Large intestine (tissue), 3 donors: ENCODE measurements at regions not wholly inside any gene's neighbourhood (a gene's known extent, or its start where the extent isn't known, plus 50 kb on each side); places are given as distances from the start of the nearest gene placed in this dataset.
"Not testable (repeated sequence)": the region's sequence is repeated elsewhere in the genome, so short reads cannot be mapped to it uniquely, and the experiment has no call there.

Experiments used
- DNase-seq, 2 donors: peaks; one replicate each; pipeline versions ENCODE4 v3.0.0 to v3.0.0-alpha.2; 2013
- H3K27ac ChIP-seq: one replicate; pipeline ENCODE4 v1.5.1; 2013; ENCODE audit warnings: low read length
- H3K27me3 ChIP-seq: 2 replicates; pipeline ENCODE4 v1.6.1; 2013; ENCODE audit warnings: low read length; ENCODE audit not compliant: control insufficient read depth, insufficient read depth
- H3K36me3 ChIP-seq: 2 replicates; pipeline ENCODE4 v1.6.1; 2013; ENCODE audit warnings: low read length; ENCODE audit not compliant: control insufficient read depth, insufficient read depth
- H3K4me1 ChIP-seq: one replicate; pipeline ENCODE4 v1.6.1; 2013; ENCODE audit warnings: low read length; ENCODE audit not compliant: control insufficient read depth, insufficient read depth
- H3K4me3 ChIP-seq: one replicate; pipeline ENCODE4 v1.5.1; 2013; ENCODE audit warnings: low read length
- H3K9me3 ChIP-seq: one replicate; pipeline ENCODE4 v1.6.1; 2013; ENCODE audit warnings: mild to moderate bottlenecking, low read depth, low read length, moderate library complexity; ENCODE audit not compliant: control insufficient read depth
- WGBS: methylation state at CpG from one replicate; pipeline ENCODE4 v1.1.5; 2013; ENCODE audit warnings: low lambda C conversion rate; ENCODE audit not compliant: insufficient coverage; 5-methylcytosine and 5-hydroxymethylcytosine counted together

GRCh38 chr9:71472400-71472799, 295.9 kb downstream of the CEMIP2 start:
- Histone ChIP-seq H3K36me3 (no peaks in the 10 kb centered on the region), H3K4me3 (no peak overlapping the region), H3K4me1 (no peaks in the 10 kb centered on the region), H3K9me3 (no peaks in the 10 kb centered on the region), H3K27ac (no peak overlapping the region), H3K27me3 (no peaks in the 10 kb centered on the region)
- 80% methylated on average over 1 of the region's 3 CpGs for WGBS
- DNase-seq: no peak

DNA sequence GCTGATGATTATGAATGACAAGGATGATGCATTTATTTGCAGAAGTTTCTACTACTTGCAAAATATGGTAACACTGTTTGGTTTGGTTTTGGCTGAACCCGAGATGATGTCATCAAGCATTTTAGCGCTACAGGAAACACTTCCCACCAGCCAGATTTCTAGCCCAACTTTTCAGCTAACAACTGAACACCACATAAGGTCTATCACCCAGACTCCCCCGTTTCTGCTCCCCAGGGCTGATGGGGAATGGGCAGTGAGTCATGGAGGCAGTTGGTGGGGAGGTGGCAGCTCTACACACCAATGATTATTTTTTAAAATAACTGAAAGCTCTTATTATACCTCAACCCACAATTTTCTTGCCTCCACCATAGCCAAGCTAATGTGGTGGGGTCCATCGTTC, 302.9 kb downstream of the CEMIP2 start:
- no peaks in the 10 kb centered on the region for H3K36me3 ChIP-seq
- no peaks in the 10 kb centered on the region for H3K27me3 ChIP-seq
- 100% methylated on average over 1 of the region's 4 CpGs for WGBS

GRCh38 chr9:71459082-71459481, 309.2 kb downstream of the CEMIP2 start:
- no peak overlapping the region for H3K4me3 ChIP-seq
- DNase-seq: no peak
- no peak overlapping the region for H3K27ac ChIP-seq
- no peaks in the 10 kb centered on the region for H3K27me3 ChIP-seq
- H3K9me3 ChIP-seq: no peaks in the 10 kb centered on the region
- no peaks in the 10 kb centered on the region for H3K4me1 ChIP-seq
- no peaks in the 10 kb centered on the region for H3K36me3 ChIP-seq

More for the DNA sequence above, 302.9 kb downstream of the CEMIP2 start:
- Histone ChIP-seq H3K4me1 (no peaks in the 10 kb centered on the region), H3K9me3 (no peaks in the 10 kb centered on the region), H3K27ac (no peak overlapping the region), H3K4me3 (no peak overlapping the region)
- no peak for DNase-seq

DNA sequence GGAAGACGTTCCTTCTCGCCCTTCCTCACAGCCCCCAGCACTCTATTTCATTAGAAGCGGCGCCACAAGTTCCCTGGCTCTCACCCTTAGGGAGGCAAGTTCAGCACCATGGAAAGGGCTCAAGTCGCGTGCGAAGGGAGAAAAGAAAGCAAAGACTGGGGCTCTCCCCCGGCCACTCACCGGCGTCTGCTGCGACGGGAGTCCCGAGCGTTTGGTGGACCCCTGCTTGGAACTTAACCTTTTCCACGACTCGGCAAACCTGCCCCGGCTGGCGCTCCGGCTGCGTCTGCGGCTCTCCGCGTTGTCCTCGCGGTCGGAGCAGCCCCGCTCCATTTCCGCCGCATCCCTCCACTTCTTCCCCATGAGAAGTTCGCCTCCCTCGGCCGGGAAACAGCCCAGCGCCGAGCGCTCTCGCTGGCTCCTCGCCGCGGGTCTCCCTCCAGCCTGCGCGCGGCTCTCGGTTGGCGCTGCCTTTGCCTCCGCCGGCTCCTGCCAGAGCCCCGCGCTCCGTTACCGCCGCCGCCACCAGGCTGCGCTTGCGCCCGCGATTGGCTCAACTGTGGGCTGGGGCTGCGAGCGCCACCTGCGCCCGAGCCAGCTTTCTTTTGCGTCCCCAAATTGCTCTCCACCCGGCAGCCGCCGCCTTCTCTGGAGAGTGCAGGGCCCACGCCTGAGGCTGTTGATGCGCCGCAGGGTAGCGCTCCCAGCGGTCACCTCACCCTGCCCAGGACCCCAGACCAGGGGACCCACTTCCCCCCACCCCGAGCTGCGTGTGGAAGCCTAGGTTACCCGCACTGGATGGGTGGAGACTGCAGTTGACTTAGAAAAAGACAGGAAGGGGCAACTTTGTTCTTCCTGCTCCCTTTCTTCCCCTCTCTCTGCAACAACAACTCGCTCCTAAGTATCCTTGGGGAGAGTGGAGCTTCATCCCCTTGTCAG, 321.6 kb downstream of the CEMIP2 start:
- Histone ChIP-seq H3K4me1 (no peaks in the 10 kb centered on the region), H3K27me3 (peaks cover 2% of the 10 kb centered on the region), H3K4me3 (peak overlapping the region; percentile 52), H3K36me3 (no peaks in the 10 kb centered on the region), H3K9me3 (no peaks in the 10 kb centered on the region), H3K27ac (no peak overlapping the region)
- no CpG with 5 or more reads among the region's 73 CpGs for WGBS
- DNase-seq: peak; percentile 37 to 70

DNA sequence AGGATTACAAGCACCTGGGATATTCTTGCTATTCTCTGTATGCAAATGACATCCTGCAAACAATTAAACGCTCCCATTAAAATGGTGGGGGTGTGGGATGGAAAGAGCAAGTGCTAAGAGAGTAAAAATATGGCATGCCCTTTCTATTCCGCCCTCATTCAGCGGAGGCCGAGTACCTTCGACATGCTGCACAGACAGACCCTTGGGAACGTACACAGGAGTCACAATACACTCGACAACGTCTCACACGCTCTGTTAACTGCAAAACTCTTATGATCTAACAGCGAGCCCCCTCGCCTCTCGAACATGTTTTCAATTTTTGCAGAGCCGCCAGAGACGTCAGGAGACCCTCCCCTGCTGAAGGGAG, 322.2 kb downstream of the CEMIP2 start:
- Histone ChIP-seq H3K36me3 (no peaks in the 10 kb centered on the region), H3K27ac (no peak overlapping the region), H3K9me3 (no peaks in the 10 kb centered on the region), H3K4me1 (no peaks in the 10 kb centered on the region), H3K27me3 (peaks cover 2% of the 10 kb centered on the region), H3K4me3 (peak overlapping the region; percentile 52)
- DNase-seq: no peak
- WGBS: no CpG with 5 or more reads among the region's 14 CpGs

DNA sequence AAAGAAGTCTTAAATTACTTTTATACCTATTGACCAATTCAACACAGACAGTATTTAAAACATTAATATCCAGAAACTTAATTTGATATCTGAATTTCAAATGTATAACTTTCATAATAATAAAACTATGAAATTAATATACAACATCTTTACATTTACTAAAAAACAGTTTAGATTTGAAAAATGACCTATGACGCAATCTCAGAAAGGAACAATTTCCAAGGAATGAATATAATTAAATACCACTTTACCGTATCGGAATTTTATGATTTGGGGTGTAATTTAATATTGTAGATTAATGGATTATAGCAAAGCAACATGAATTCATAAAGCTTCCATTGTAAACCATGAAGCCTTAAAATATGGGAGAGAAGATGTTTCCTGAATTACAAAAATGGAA, 321.5 kb upstream of the TRPM3 start:
- Histone ChIP-seq H3K4me1 (no peaks in the 10 kb centered on the region), H3K27me3 (peaks cover 2% of the 10 kb centered on the region)
- DNase-seq: no peak

GRCh38 chr9:71441266-71441665, 319.8 kb upstream of the TRPM3 start:
- no CpG with 5 or more reads among the region's 5 CpGs for WGBS
- Histone ChIP-seq H3K4me3 (no peak overlapping the region), H3K9me3 (no peaks in the 10 kb centered on the region), H3K27me3 (no peaks in the 10 kb centered on the region), H3K27ac (no peak overlapping the region), H3K36me3 (no peaks in the 10 kb centered on the region), H3K4me1 (no peaks in the 10 kb centered on the region)
- peak in 1 of 2 donors; percentile 4 for DNase-seq

More for the DNA sequence above, 321.5 kb upstream of the TRPM3 start:
- WGBS: 100% methylated on average over 3 of the region's 3 CpGs
- H3K9me3 ChIP-seq: no peaks in the 10 kb centered on the region
- H3K36me3 ChIP-seq: no peaks in the 10 kb centered on the region
- H3K4me3 ChIP-seq: no peak overlapping the region
- no peak overlapping the region for H3K27ac ChIP-seq

DNA sequence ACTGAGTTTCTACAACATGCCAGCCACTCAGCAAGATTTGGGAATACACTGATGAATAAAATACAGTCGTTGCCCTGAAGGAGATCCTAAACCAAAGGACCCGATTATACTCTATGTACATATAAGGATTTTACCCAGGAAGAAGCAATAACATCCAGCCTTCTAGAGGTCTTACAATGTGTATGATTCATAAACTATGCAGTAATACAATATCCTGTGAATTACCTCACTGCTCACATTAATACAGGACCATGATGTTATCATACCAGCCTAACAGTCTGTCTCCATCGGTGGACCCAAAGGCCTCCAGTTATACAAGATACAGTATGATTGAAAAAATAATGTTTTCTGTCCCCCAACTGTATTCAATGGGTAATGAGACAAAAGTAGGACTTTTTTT, 310.5 kb upstream of the TRPM3 start:
- Histone ChIP-seq H3K4me3 (no peak overlapping the region), H3K36me3 (no peaks in the 10 kb centered on the region), H3K9me3 (no peaks in the 10 kb centered on the region), H3K27ac (no peak overlapping the region), H3K4me1 (no peaks in the 10 kb centered on the region), H3K27me3 (no peaks in the 10 kb centered on the region)
- no CpG with 5 or more reads among the region's 3 CpGs for WGBS
- DNase-seq: no peak

DNA sequence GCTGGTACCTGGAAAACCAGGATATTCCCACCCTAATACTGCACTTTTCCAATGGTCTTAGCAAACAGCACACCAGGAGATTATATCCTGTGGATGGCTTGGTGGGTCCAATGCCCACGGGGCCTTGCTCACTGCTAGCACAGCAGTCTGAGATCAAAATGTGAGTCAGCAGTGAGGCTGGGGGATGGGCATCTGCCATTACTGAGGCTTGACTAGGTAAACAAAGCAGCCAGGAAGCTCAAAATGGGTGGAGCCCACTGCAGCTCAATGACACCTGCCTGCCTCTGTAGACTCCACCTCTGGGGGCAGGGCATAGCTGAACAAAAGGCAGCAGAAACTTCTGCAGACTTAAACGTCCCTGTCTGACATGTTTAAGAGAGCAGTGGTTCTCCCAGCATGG, 285.9 kb upstream of the TRPM3 start:
- not testable (repeated sequence) for H3K27ac ChIP-seq, H3K36me3 ChIP-seq, DNase-seq, H3K4me1 ChIP-seq, H3K27me3 ChIP-seq, H3K4me3 ChIP-seq, H3K9me3 ChIP-seq
- no CpG with 5 or more reads among the region's 2 CpGs for WGBS

DNA sequence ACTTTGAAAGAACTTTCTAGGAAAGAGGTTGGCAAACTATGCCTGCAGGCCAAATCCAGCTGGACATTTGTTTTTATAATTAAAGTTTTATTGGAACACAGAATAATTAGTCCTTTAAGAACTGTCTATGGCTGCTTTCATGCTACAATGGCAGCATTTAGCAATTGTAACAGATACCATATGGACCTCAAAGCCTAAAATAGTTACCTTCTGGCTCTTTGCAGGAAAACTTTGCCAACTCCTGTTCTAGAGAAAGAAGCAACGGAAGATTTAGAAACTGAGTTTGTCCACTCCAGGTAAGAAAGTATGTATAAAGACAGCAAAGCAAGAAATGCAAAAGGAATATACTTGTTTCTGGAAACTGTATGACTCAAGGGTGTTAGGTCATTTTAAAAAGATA, 281.7 kb upstream of the TRPM3 start:
- 83% methylated on average over 1 of the region's 1 CpG for WGBS
- Histone ChIP-seq H3K27ac (no peak overlapping the region), H3K4me1 (no peaks in the 10 kb centered on the region), H3K4me3 (no peak overlapping the region), H3K27me3 (no peaks in the 10 kb centered on the region), H3K36me3 (no peaks in the 10 kb centered on the region), H3K9me3 (no peaks in the 10 kb centered on the region)
- DNase-seq: no peak

- DNase-seq: no peak
- WGBS: 75% methylated on average over 3 of the region's 3 CpGs
- no peaks in the 10 kb centered on the region for H3K36me3 ChIP-seq
- no peaks in the 10 kb centered on the region for H3K27me3 ChIP-seq
- H3K27ac ChIP-seq: no peak overlapping the region
- H3K9me3 ChIP-seq: no peaks in the 10 kb centered on the region
- no peaks in the 10 kb centered on the region for H3K4me1 ChIP-seq
- H3K4me3 ChIP-seq: no peak overlapping the region
Observed at GRCh38 chr9:71393005-71393404, 271.6 kb upstream of the TRPM3 start.
